HG03342 (cell line): ENCODE measurements at regions not wholly inside any gene's neighbourhood (a gene's known extent, or its start where the extent isn't known, plus 50 kb on each side); places are given as distances from the start of the nearest gene placed in this dataset.

Experiments used
- ATAC-seq: cut with Tn5 transposase; IDR thresholded peaks from one replicate; pipeline ENCODE4 v1.9.1; 2021; ENCODE audit warnings: mild to moderate bottlenecking, moderate library complexity; ENCODE audit not compliant: unreplicated experiment

- no peak for ATAC-seq
Measured at GRCh38 chr6:19492636-19493405, 344.3 kb upstream of the ID4 start.

DNA sequence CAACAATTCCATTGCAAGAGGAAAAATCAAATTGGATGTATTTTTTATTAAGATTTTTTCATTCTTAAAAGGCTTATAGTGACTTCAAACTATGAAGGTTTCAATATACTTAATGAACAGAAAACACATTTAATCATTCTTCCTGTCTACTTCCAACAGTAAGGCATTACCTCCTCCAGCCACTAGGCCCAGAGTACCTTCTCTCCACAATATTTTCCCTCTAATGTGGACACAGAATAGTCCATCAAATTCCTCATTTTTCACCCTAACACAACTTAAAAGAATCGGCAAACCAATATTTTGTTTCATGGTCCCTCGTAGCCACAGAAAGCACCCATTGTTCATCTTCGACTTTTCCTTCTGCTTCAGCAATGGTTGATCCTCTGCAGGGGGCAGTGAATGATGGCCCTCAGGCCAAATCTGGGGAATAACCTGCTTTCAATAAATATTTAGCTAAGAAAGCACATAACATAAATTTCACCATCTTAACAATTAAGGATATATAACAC is 335.4 kb upstream of the ID4 start:
- no peak for ATAC-seq

GRCh38 chr6:19502301-19502700 is 334.9 kb upstream of the ID4 start:
- no peak for ATAC-seq

- ATAC-seq: no peak
Measured at GRCh38 chr6:19515939-19516338, 321.2 kb upstream of the ID4 start.

DNA sequence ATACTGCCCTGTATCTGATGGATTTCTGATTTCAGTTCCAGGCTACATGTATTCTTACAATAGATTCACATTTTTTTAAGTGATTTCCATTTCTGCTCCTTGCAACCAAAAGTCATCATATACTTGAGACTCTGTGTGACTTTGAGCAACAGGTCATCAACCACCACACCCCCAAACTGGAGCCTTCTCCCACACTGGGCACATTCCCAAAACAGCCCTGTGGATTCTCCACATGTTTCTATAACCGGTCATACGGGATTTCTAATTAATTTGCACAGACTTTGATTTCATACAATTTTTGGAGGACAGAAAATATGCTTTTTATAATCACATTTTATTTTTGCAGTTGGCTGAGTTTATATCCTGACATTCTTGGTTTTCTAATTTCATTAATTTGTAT is 317.2 kb upstream of the ID4 start:
- ATAC-seq: no peak

DNA sequence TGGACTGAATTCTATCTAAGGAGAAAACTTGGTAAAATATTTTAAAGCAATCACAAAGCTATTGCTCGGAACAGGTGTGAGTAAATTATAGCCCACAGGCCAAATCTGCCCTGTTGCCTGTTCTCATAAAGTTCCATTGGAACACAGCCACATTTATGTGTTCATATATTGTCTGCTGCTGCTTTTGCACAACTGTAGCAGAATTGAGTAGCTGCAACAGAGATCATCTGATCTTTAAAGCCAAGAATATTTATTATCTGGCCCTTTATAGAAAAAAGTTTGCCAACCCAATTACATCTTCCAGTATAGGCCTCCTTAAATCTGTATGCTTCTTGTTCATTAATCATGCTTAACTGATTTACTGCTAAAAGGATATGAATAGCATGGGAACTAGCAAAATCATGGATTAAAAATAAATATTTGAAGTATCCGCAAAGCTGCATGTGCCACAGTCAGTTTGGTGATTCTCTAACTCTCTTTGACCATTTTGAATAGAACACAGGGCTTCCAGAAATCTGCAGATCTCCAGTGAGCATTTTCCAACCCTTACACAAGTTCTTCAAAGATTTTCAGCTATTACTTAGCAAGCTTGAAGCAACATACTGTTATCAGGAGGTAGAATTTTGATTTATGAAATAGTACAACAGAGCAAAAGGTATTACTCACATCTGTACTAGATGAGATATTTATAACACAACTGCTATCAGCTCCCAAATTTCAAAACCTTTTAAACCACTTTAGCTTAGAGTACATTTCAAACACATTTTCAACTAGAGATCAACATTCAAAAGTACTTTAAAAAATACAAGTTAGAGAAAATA is 312.6 kb upstream of the ID4 start:
- no peak for ATAC-seq

- no peak for ATAC-seq
Measured at GRCh38 chr6:19525673-19526072, 311.5 kb upstream of the ID4 start.

DNA sequence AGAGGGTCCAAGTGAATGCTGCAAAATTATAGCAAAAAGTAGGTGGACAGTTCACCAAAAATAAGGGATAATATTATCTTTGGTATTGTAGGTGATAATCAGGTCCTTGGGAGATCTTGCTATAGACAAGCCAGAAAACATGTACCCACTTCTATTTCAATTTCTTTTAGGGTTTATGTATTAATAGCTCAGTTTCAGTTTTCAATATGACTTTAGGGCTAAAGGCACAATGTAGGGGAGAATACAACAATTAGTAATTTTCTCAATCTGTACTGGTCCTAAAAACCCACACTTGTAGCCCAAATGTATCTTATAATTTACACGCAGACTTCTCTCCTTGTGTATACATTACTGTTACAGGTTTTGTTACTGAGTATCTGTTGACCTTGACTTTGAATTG is 307.0 kb upstream of the ID4 start:
- ATAC-seq: no peak

DNA sequence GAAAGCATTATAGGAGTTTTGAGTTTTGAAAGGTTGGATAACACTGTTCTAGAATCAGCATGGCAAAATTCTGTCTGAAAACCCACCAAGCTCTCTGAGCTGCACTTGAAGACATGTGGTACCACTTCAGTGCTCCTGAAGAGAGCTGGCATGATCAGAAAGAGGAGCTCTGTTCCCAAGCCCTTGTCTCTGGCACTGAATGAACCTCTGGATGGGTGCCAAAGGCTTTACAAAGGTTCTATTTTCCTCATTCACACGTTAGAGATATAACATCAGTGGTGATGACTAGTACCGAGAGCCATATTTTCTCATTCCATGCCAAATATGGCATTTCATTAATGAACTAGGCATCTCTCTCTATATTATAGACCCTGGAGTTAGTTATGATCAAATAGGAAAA is 301.8 kb upstream of the ID4 start:
- ATAC-seq: no peak

DNA sequence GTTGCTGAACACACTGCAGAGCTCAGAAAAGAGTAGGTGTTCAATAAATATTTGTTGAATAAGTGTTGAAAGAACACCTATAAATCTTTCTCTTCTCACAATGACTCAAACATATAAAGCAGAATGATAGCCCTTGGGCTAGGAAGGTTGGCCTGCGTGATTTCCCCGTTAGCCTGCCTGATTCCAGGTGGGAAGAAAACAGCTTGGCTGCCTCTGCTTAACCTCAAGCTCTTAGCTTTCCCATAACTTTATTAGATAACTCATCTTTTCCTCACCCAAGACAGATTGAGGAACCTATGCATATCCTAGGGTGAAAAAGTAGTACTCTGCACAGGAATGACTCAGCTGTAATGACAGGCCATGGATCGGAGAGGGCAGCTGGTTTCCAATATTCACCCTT is 300.3 kb upstream of the ID4 start:
- ATAC-seq: no peak

DNA sequence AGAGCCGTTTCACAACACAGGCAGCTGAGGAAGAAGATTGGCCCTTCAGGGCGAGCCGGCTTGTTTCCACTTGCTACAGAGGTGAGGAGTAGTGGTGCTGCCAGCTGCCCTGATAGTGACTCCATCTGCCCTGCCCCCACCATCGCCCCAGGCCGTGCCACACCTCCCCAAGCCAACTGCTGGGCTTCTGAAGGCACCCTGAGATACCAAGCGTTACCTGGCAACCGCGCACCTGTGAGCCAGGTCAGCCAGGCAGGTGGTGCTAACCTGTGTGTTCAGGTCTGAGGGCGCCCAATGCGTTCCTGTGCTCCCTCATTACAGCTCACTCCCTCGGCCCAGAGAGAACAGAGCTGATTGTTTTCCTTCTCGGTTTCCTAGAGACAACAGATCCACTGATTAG is 299.1 kb upstream of the ID4 start:
- ATAC-seq: no peak

GRCh38 chr6:19547507-19547906 is 289.7 kb upstream of the ID4 start:
- no peak for ATAC-seq

- no peak for ATAC-seq
Measured at GRCh38 chr6:19549109-19549508, 288.1 kb upstream of the ID4 start.

DNA sequence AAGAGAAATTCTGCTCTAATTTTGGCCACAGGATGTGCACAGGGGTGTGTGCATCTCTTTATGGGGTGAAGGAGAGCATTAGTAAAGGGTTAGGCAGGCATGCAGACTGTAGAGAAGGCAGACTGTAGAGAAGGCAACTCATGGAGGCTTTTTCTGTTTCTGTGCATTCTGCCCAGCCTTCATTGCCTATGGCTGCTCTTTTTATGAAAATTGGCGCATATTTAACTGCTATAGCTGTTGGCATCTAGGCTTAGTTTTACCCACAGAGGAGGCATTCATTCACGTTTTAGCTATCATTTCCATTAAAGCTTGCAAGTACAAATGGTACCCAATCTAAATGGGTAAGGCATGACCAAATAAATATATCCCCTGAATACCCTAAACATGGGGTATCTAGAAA is 286.8 kb upstream of the ID4 start:
- no peak for ATAC-seq

- no peak for ATAC-seq
Measured at GRCh38 chr6:19551611-19552010, 285.6 kb upstream of the ID4 start.

DNA sequence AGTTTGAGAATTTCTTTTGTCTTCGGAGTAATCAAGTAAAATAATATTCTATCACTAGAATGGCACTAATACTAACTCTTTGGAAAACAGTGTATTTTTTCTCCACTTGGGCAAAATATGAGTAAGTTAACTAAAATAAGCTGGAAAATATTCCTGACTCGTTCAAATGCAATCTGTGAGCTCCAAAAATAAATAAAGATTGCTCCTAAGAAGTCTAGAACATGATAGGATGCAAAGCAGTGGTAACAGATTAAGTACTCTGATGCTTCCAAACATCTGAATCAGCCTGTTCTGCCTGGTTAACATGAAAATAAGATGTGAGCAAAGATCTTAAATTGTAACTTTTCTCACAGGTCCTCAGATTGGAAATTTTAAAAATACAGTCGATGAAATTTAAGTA is 285.1 kb upstream of the ID4 start:
- ATAC-seq: no peak

GRCh38 chr6:19552588-19552987 is 284.6 kb upstream of the ID4 start:
- ATAC-seq: no peak

DNA sequence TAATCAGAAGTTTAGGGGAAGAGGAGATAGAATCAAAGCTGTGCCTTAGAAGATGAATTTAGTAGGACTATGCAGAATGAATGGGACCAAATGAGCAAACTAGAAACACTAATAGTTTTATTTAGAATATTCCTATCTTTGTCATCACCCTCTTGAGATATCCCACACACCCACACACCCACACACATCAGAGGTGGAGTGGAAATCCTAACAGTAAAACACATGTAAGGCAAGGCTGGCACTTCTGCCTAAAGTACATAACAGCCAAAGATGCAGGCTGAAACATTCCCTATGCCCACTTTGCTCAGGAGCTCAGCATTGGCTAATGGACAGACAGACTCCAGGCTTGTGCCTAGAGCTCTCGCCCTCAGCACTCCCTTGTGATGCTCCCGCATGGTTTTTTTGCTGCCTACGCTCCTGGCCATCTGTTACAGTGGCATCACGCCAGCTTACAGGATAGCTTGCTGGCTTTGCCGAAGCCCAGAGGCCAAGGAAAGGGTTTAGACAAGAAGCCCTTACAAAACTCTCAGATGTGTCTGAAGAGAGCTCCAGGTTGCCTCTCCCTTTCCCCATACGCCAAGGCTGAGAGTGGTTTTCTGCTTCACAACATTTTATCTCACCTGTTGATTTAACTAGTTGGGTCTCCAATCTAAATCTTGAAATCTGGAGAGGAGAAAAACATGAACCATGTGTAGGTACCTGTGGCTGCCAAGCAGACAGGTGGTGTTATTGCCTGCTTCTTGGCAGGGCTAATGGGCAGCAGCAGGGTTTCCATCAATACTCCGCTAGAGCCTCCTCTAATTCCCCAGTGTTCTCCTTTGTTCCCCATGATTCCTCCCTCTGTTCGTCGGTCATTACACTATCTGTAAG is 282.6 kb upstream of the ID4 start:
- no peak for ATAC-seq

DNA sequence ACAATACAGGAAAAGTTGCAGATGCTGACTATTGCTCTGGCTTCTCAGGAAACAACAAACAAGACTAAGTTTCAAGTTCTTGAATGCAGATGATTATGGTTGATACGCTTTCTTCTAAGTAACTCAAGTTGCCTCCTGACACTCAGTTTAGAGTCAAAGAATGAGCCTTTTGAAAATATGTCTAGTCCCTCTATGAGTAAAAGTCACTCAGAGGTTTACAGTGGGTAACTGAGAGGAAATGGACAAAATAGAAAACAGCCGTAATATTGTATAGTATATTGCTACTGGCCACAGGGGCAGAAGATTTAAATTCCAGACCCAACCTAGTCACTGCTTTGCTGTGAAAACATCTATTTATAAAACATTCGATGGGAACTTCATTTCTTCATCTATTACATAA is 280.0 kb upstream of the ID4 start:
- ATAC-seq: no peak

- ATAC-seq: no peak
Measured at GRCh38 chr6:19558201-19558600, 279.0 kb upstream of the ID4 start.

DNA sequence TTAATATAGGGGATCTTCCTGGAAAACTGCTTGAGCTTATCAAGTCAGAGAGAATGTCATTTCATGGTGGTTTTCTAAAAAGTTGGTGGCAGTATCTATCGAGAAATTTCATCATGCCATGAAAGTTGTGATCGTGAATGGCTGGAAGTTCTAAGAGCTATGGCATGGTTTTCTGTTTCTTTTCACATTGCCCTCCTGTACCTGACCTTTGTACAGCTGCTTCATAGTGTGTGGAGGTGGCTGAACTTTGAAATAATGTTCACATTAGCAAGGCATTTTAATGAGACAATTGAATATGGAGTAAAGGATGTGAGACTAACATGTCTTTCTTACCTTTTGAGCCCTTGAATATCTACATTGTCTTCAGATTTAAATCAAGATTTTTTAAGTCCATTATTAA is 278.2 kb upstream of the ID4 start:
- ATAC-seq: no peak
